ENCODE measurements at regions not wholly inside any gene's neighbourhood (a gene's known extent, or its start where the extent isn't known, plus 50 kb on each side); places are given as distances from the start of the nearest gene placed in this dataset.
"Not testable (repeated sequence)": the region's sequence is repeated elsewhere in the genome, so short reads cannot be mapped to it uniquely, and the experiment has no call there.

- Histone ChIP-seq H3K9ac (ENCODE audit: low read depth in 1 of 2, low read length in 2 of 2) (no peak overlapping the region), H3K36me3 (ENCODE audit: control insufficient read depth in 1 of 2, insufficient read depth in 2 of 2, low read length in 2 of 2) (no peaks in the 10 kb centered on the region), H3K4me1 (ENCODE audit: control insufficient read depth in 1 of 2, insufficient read depth in 2 of 2, low read length in 2 of 2) (no peaks in the 10 kb centered on the region), H3K27me3 (ENCODE audit: control insufficient read depth in 1 of 2, insufficient read depth in 2 of 2, low read length in 2 of 2) (no peaks in the 10 kb centered on the region), H3K9me3 (ENCODE audit: control insufficient read depth in 1 of 2, low read length in 2 of 2) (no peaks in the 10 kb centered on the region), H3K4me3 (ENCODE audit: low read depth in 1 of 2, low read length in 2 of 2) (no peak overlapping the region), H3K27ac (ENCODE audit: low read depth, low read length) (no peak overlapping the region)
Observed at GRCh38 chr5:155826611-155827507, 500.1 kb upstream of the SGCD start.

GRCh38 chr5:155827508-155827815, 499.5 kb upstream of the SGCD start:
- H3K4me3 ChIP-seq (ENCODE audit: low read depth in 1 of 2, low read length in 2 of 2); H3K9ac ChIP-seq (ENCODE audit: low read depth in 1 of 2, low read length in 2 of 2); H3K4me1 ChIP-seq (ENCODE audit: control insufficient read depth in 1 of 2, insufficient read depth in 2 of 2, low read length in 2 of 2); H3K9me3 ChIP-seq (ENCODE audit: control insufficient read depth in 1 of 2, low read length in 2 of 2); H3K27me3 ChIP-seq (ENCODE audit: control insufficient read depth in 1 of 2, insufficient read depth in 2 of 2, low read length in 2 of 2); H3K36me3 ChIP-seq (ENCODE audit: control insufficient read depth in 1 of 2, insufficient read depth in 2 of 2, low read length in 2 of 2); H3K27ac ChIP-seq (ENCODE audit: low read depth, low read length): not testable (repeated sequence)

- Histone ChIP-seq H3K4me1 (ENCODE audit: control insufficient read depth in 1 of 2, insufficient read depth in 2 of 2, low read length in 2 of 2) (no peaks in the 10 kb centered on the region), H3K27ac (ENCODE audit: low read depth, low read length) (no peak overlapping the region), H3K27me3 (ENCODE audit: control insufficient read depth in 1 of 2, insufficient read depth in 2 of 2, low read length in 2 of 2) (no peaks in the 10 kb centered on the region), H3K36me3 (ENCODE audit: control insufficient read depth in 1 of 2, insufficient read depth in 2 of 2, low read length in 2 of 2) (no peaks in the 10 kb centered on the region), H3K4me3 (ENCODE audit: low read depth in 1 of 2, low read length in 2 of 2) (no peak overlapping the region), H3K9me3 (ENCODE audit: control insufficient read depth in 1 of 2, low read length in 2 of 2) (no peaks in the 10 kb centered on the region), H3K9ac (ENCODE audit: low read depth in 1 of 2, low read length in 2 of 2) (no peak overlapping the region)
Observed at GRCh38 chr5:155827949-155828348, 499.0 kb upstream of the SGCD start.

GRCh38 chr5:155831491-155831890, 495.5 kb upstream of the SGCD start:
- Histone ChIP-seq H3K27me3 (ENCODE audit: control insufficient read depth in 1 of 2, insufficient read depth in 2 of 2, low read length in 2 of 2) (no peaks in the 10 kb centered on the region), H3K9me3 (ENCODE audit: control insufficient read depth in 1 of 2, low read length in 2 of 2) (no peaks in the 10 kb centered on the region), H3K4me3 (ENCODE audit: low read depth in 1 of 2, low read length in 2 of 2) (no peak overlapping the region), H3K36me3 (ENCODE audit: control insufficient read depth in 1 of 2, insufficient read depth in 2 of 2, low read length in 2 of 2) (no peaks in the 10 kb centered on the region), H3K9ac (ENCODE audit: low read depth in 1 of 2, low read length in 2 of 2) (no peak overlapping the region), H3K4me1 (ENCODE audit: control insufficient read depth in 1 of 2, insufficient read depth in 2 of 2, low read length in 2 of 2) (no peaks in the 10 kb centered on the region), H3K27ac (ENCODE audit: low read depth, low read length) (no peak overlapping the region)

- no peak overlapping the region for H3K27ac ChIP-seq (ENCODE audit: low read depth, low read length)
Observed at GRCh38 chr5:155833287-155833686, 493.7 kb upstream of the SGCD start.

GRCh38 chr5:155834271-155834975, 492.5 kb upstream of the SGCD start:
- no peak overlapping the region for H3K9ac ChIP-seq (ENCODE audit: low read depth in 1 of 2, low read length in 2 of 2)
- H3K27ac ChIP-seq (ENCODE audit: low read depth, low read length) = no peak overlapping the region
- no peaks in the 10 kb centered on the region for H3K27me3 ChIP-seq (ENCODE audit: control insufficient read depth in 1 of 2, insufficient read depth in 2 of 2, low read length in 2 of 2)
- H3K9me3 ChIP-seq (ENCODE audit: control insufficient read depth in 1 of 2, low read length in 2 of 2) = no peaks in the 10 kb centered on the region
- no peak overlapping the region for H3K4me3 ChIP-seq (ENCODE audit: low read depth in 1 of 2, low read length in 2 of 2)
- H3K36me3 ChIP-seq (ENCODE audit: control insufficient read depth in 1 of 2, insufficient read depth in 2 of 2, low read length in 2 of 2) = no peaks in the 10 kb centered on the region
- H3K4me1 ChIP-seq (ENCODE audit: control insufficient read depth in 1 of 2, insufficient read depth in 2 of 2, low read length in 2 of 2) = no peaks in the 10 kb centered on the region

More at GRCh38 chr5:155833287-155833686, 493.7 kb upstream of the SGCD start:
- Histone ChIP-seq H3K36me3 (ENCODE audit: control insufficient read depth in 1 of 2, insufficient read depth in 2 of 2, low read length in 2 of 2) (no peaks in the 10 kb centered on the region), H3K9me3 (ENCODE audit: control insufficient read depth in 1 of 2, low read length in 2 of 2) (no peaks in the 10 kb centered on the region), H3K9ac (ENCODE audit: low read depth in 1 of 2, low read length in 2 of 2) (no peak overlapping the region), H3K4me3 (ENCODE audit: low read depth in 1 of 2, low read length in 2 of 2) (no peak overlapping the region), H3K27me3 (ENCODE audit: control insufficient read depth in 1 of 2, insufficient read depth in 2 of 2, low read length in 2 of 2) (no peaks in the 10 kb centered on the region), H3K4me1 (ENCODE audit: control insufficient read depth in 1 of 2, insufficient read depth in 2 of 2, low read length in 2 of 2) (no peaks in the 10 kb centered on the region)

GRCh38 chr5:155836089-155836803, 490.7 kb upstream of the SGCD start:
- no peaks in the 10 kb centered on the region for H3K27me3 ChIP-seq (ENCODE audit: control insufficient read depth in 1 of 2, insufficient read depth in 2 of 2, low read length in 2 of 2)
- no peaks in the 10 kb centered on the region for H3K36me3 ChIP-seq (ENCODE audit: control insufficient read depth in 1 of 2, insufficient read depth in 2 of 2, low read length in 2 of 2)
- no peaks in the 10 kb centered on the region for H3K9me3 ChIP-seq (ENCODE audit: control insufficient read depth in 1 of 2, low read length in 2 of 2)
- H3K4me1 ChIP-seq (ENCODE audit: control insufficient read depth in 1 of 2, insufficient read depth in 2 of 2, low read length in 2 of 2) = no peaks in the 10 kb centered on the region
- H3K27ac ChIP-seq (ENCODE audit: low read depth, low read length) = no peak overlapping the region
- H3K4me3 ChIP-seq (ENCODE audit: low read depth in 1 of 2, low read length in 2 of 2) = no peak overlapping the region
- no peak overlapping the region for H3K9ac ChIP-seq (ENCODE audit: low read depth in 1 of 2, low read length in 2 of 2)

- Histone ChIP-seq H3K9ac (ENCODE audit: low read depth in 1 of 2, low read length in 2 of 2) (no peak overlapping the region), H3K27me3 (ENCODE audit: control insufficient read depth in 1 of 2, insufficient read depth in 2 of 2, low read length in 2 of 2) (no peaks in the 10 kb centered on the region), H3K9me3 (ENCODE audit: control insufficient read depth in 1 of 2, low read length in 2 of 2) (no peaks in the 10 kb centered on the region), H3K4me3 (ENCODE audit: low read depth in 1 of 2, low read length in 2 of 2) (no peak overlapping the region), H3K36me3 (ENCODE audit: control insufficient read depth in 1 of 2, insufficient read depth in 2 of 2, low read length in 2 of 2) (no peaks in the 10 kb centered on the region), H3K27ac (ENCODE audit: low read depth, low read length) (no peak overlapping the region), H3K4me1 (ENCODE audit: control insufficient read depth in 1 of 2, insufficient read depth in 2 of 2, low read length in 2 of 2) (no peaks in the 10 kb centered on the region)
Observed at GRCh38 chr5:155838394-155838793, 488.6 kb upstream of the SGCD start.

GRCh38 chr5:155839251-155840037, 487.5 kb upstream of the SGCD start:
- Histone ChIP-seq H3K27ac (ENCODE audit: low read depth, low read length) (no peak overlapping the region), H3K36me3 (ENCODE audit: control insufficient read depth in 1 of 2, insufficient read depth in 2 of 2, low read length in 2 of 2) (no peaks in the 10 kb centered on the region), H3K4me1 (ENCODE audit: control insufficient read depth in 1 of 2, insufficient read depth in 2 of 2, low read length in 2 of 2) (no peaks in the 10 kb centered on the region), H3K27me3 (ENCODE audit: control insufficient read depth in 1 of 2, insufficient read depth in 2 of 2, low read length in 2 of 2) (no peaks in the 10 kb centered on the region), H3K9me3 (ENCODE audit: control insufficient read depth in 1 of 2, low read length in 2 of 2) (no peaks in the 10 kb centered on the region), H3K9ac (ENCODE audit: low read depth in 1 of 2, low read length in 2 of 2) (no peak overlapping the region), H3K4me3 (ENCODE audit: low read depth in 1 of 2, low read length in 2 of 2) (no peak overlapping the region)
